ENCODE measurements at regions not wholly inside any gene's neighbourhood (a gene's known extent, or its start where the extent isn't known, plus 50 kb on each side); places are given as distances from the start of the nearest gene placed in this dataset.

DNA sequence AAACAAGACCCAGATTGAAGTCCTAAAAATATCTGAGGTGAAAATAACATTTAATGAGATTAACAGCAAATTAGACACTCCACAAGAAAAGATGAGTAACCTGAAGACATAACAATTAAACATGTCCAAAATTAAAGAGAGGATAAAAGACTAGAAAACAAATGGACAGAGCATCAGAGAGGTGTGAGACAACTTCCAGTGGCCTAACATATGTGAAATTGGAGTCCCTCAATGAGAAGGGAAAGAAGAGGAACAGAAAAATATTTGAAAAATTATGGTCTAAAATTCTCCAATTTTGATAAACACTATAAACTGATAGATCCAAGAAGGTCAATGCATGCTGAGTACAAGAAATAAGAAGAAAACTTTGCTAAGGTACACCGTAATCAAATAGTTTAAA lies 151.9 kb downstream of the KITLG start:
- TF ChIP-seq CTCF (IDR thresholded peaks at IDR 0.05 in 2 of 3, conservative IDR thresholded peaks at IDR 0.05 in 1 of 3; ENCODE audit: control insufficient read depth in 2 of 3, extremely low read depth in 1 of 3, insufficient read depth in 1 of 3, low read depth in 3 of 3, low read length in 3 of 3) = no peak
- no peak for TF ChIP-seq SIN3A (IDR thresholded peaks at IDR 0.05; ENCODE audit: low read depth, low read length)
- no peak for TF ChIP-seq YY1 (IDR thresholded peaks at IDR 0.05; ENCODE audit: low read depth, low read length)
- no peak for TF ChIP-seq STAT1 (conservative IDR thresholded peaks at IDR 0.05)
- TF ChIP-seq POLR2AphosphoS5 (IDR thresholded peaks at IDR 0.05; ENCODE audit: low read length) = no peak
- no peak for TF ChIP-seq JUND (IDR thresholded peaks at IDR 0.05; ENCODE audit: low read depth, low read length)
- TF ChIP-seq TAF1 (IDR thresholded peaks at IDR 0.05; ENCODE audit: borderline replicate concordance, low read depth, low read length) = no peak
